GM21576 (cell line): ENCODE measurements at regions not wholly inside any gene's neighbourhood (a gene's known extent, or its start where the extent isn't known, plus 50 kb on each side); places are given as distances from the start of the nearest gene placed in this dataset.

Experiments
- ATAC-seq: cut with Tn5 transposase; IDR thresholded peaks from one replicate; pipeline ENCODE4 v1.9.1; 2021; ENCODE audit warnings: mild to moderate bottlenecking, moderate library complexity; ENCODE audit not compliant: unreplicated experiment

DNA sequence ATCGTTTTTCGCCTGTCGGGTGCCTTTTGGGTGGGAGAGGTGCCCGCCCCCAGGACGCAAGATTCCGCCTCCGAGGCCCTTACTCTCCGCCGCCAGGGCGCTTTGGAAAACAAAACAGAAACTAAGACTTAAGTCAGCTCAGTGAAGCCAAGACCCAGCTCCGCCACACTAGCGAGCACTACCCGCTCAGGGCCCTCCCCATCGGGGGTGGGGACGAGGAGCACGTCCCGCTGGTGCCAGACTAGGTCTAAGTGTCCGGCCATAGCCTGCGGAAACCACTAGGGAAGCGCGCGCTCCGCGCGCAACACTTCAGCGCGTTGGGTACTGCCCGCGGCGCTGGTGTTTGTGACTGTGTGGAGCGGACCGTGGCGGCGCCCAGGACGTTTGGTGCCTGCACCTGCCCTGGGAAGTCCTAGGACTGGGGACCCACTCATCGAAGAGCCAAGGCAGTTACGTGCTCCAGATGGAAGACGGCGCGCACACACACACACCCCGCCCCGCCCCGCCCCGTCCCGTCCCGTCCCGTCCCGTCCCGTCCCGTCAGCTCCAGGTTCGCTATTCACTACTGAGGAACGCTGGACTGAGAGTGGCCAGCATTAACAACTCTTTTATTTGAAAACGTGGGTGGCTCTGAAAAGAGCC lies 57.6 kb upstream of the BOLA1 start:
- peak; percentile 21 for ATAC-seq

DNA sequence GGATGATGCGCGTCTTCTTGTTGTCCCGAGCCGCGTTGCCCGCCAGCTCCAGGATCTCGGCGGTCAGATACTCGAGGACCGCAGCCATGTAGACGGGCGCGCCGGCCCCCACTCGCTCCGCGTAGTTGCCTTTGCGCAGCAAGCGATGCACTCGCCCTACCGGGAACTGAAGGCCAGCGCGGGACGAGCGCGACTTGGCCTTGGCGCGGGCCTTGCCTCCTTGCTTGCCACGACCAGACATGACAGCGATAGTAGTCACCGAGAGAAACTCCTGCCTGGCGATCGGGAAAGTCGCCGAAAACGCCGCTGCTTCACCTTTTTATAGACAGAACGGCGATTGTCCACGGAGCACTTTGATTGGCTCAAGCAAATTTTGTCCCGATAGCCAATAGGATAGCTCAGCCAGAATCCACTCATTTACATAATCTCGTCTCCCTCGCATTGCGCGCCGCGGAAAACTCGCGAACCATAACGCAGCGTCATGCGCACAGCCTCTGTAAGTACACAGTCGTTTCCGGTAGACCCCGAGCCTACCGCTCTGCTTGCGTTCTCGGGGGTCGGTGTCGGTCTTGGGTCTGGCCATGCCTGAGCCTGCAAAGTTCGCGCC lies 56.8 kb upstream of the BOLA1 start:
- ATAC-seq = peak; percentile 52

DNA sequence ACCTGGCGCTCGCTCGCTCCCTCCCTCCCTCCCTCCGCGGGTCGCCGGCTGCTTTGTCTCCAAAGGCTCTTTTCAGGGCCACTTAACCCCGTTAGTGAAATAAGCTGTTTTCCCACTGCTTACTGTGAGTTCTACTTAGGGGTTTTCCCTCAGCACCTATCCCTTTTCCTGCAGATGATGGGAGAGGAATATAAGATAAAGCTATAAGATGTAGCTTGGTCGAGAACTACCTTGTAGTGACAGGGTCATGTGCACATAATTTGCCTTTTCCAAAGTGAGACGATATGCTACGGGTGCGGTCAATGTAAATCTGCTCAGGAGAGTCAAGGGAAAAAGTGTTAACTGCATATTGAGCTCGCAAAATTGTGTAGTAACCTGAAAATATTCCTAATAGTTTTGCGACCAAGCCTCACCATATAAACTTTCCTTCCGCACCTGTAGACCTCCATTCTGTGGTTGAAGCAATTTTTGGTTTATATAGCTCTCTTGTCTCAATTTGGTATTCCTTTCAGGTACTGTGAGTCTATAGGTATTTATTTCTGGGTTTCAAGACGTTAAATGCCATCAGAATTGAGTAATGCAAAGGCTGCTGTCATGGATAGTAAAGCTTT lies 55.8 kb upstream of the BOLA1 start:
- no peak for ATAC-seq

DNA sequence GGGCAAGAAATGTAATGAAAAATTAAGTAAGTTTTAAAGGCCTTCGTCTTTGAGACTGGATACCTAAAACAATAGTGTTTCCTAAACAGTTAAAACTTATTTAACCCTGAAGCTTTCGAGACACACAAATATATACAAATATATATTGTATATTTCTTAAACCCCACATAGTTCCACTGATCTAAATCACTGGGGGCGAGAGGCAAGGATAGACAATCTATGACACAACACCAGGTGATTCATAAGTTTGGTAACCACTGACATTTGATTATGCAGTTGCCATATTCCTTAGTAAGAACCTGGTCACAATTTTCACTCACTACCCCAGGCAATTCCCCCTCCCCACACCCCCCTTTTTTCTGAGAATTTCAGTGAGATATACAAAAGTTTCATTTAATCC lies 55.3 kb upstream of the BOLA1 start:
- ATAC-seq = no peak

DNA sequence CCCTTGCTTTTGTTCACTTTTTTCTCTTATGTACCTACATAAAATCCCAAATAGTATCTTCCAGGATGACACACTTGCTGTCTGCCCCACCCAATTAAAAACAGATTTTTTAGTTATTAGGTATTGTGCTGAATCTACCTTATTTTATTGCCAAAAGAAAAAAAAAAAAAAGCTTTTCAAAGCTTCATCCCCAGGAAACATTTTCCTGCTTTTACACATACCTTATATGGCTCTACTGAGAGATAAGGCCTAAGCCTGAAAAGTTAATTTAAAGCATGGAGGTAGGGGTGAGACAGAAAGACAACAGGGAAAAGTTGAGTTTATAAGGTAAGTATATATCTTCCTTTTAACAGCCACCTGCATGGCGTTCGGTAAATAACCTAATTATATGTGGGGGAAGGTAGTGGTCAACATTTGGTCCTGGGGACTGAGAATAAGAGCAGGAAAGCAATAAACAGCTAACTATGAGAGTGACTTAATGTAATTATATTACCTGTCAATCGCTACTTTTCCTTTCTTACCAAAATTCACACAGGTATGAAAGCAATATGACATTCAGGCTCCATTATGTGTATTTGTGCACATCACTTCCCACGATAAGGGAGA lies 54.6 kb upstream of the BOLA1 start:
- ATAC-seq = no peak

DNA sequence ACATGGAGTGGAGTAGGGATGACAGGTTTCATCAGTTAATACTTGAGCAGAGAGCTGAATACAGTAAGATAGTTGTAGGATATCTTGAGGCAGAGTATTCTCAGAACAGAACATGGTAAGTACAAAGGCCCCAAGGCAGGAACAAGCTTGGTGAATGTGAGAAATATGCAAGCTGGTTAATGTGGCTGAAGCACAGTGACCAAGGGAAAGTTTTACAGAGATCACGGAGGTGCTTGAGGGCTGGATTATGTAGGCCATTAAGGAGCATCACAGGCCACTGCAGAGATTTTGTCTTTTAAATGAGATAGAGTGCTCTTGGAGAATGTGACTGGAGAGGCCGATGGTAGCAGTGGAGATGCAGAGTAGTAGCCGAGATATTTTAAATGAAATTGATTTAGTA lies 54.0 kb upstream of the BOLA1 start:
- ATAC-seq = no peak

DNA sequence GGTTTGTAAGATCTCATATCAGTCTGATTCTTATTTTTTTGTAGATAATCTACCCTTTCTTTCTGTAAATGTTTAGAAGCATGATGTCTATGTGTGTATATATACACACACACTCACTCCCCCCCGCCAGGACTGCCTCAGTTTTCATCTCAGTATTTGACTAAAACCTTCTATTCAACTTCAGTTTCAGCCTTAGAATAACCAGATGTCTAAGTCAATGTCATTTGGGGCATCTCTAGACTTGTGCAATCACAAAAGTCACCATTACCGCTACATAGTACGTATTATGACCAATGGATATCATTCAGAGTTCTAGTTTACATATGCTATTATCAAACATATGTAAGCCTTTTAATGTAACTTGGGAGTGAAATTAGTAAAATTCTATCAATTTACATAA lies 53.3 kb upstream of the BOLA1 start:
- ATAC-seq = no peak

DNA sequence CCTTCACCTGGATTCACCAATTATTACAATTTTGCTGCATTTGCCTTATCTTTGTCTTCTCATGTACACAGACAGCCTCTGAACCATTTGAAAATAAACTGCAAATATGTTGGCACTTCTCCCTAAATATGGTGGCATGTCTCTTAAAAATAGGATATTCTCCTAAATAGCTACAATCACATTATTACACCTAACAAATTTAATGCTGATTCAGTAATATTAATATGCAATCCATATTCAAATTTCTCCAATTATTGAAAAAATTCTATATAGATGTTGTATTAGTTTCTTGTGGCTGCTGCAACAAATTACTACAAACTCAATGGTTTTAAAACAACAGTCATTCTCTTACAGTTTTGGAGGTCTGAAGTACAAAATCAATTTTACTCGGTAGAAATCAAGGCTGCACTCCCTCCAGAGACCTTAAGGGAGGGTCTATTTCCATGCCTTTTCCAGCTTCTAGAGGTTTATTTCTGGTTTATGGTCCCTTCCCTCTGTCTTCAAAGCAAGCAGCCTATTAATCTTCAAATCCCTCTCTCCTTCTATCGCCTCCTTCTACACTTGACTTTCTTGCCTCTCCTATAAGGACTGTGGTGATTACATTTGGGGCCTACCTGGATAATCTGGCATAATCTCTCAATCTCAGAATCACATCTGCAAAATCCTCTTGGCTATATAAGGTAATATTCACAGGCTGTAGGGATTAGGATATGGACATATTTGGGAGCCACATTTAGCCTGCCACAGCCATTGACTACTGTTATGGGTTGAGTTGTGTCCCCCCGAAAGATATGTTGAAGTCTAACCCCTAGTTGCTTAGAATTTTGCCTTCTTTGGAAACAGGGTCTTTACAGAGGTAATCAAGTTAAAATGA lies 52.5 kb upstream of the BOLA1 start:
- no peak for ATAC-seq

DNA sequence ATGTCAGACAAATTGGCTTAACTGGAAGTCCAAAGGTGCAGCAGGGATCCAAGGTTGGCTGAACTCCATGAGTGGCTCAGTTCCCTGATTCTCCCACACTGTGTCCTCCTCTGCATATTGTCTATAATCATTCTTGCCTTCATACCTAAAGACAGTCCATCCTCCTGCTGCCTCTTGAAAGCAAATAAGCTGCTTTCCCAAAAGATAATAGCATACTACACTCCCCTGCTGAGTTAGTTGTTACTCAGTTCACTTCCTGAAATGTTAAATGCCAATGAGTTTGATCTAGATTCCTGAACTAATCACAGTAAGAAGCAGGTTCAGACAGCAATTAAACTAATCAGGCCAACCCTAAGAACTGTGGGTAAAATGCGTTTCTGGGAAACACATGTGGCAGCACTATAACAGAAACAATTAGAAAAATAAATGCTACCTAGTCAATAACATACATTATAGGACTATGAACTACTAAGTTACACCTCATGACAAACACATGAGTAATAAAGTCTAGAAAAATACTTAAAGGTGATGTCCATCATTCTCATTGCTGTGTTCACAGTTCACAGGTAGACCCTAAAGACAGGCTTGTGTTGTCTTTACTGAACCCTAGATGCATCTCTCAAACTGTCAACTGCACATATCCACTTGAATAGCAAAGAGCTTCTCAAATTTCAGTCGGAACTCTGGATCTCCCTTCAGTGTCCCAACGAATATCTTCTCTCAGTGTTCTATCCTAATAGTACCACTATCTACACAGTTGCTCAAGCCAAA lies 50.8 kb upstream of the BOLA1 start:
- ATAC-seq = no peak

DNA sequence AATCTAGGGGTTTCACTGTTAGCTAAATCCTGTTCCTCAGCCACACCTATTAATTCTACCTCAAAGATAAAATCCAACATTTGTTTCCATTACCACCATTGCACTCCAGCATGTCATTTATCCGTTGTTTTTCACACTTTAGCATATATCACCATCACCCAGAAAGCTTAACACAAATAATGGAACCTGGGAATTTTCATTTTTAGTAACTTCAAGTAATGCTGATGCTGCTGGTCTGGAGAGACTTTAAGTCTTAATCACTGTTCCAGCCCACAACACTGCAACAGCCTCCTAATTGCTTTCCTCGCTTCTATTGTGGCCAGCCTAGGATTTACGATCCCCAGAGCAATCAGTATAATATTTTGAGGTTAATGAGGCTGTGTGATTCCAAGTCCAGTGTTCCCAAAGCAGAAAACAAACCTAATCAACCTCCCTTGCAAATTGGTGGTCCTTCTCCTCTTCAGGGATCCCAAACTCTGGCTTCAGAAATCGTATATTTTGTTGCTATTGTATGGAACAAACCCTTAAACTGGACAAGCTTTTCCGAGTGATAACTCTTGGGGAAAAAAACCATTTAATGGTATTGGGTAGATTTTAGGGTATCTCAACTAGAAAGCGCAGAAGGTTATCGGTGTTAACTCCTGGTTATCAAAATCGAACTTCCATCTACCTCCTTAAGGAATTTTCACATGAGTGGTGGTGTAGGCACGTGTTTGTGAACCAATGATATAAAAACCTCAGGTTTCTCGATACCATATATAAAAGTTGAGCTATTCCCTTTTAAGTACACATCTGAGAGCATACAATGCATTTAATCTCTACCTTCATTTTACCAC lies 50.0 kb upstream of the BOLA1 start:
- ATAC-seq = no peak
